WTC11 (cell line): ENCODE measurements at regions not wholly inside any gene's neighbourhood (a gene's known extent, or its start where the extent isn't known, plus 50 kb on each side); places are given as distances from the start of the nearest gene placed in this dataset.

Source experiments
- ATAC-seq: fragments of 200-7000 bp; cut with Tn5 transposase; 2 replicates; pipeline ENCODE4 v1.10.0; 2021; ENCODE audit warnings: mild to moderate bottlenecking, moderate library complexity
- CTCF ChIA-PET: fragments of 300-600 bp; sonication (Branson Sonifier 250); formaldehyde crosslinking; loops from one replicate; lab custom pipeline; 2021; ENCODE audit warnings: antibody characterized with exemption; lab: Charles Lee
- POLR2A ChIA-PET: fragments of 350-600 bp; sonication (Branson Sonifier 250); formaldehyde crosslinking; loops from one replicate; lab custom pipeline; 2021; ENCODE audit warnings: antibody characterized with exemption; lab: Charles Lee
- DNase-seq: peaks from one replicate; pipeline ENCODE4 v3.0.0; 2021; ENCODE audit warnings: low spot score
- H3K27ac Mint-ChIP-seq: 2 replicates; pipeline ENCODE4 v1.8.0; 2021; ENCODE audit warnings: mixed read lengths
- H3K27me3 Mint-ChIP-seq: 2 replicates; pipeline ENCODE4 v1.8.0; 2021; ENCODE audit warnings: low read depth, mild to moderate bottlenecking, moderate library complexity, mixed read lengths
- H3K36me3 Mint-ChIP-seq: 2 replicates; pipeline ENCODE4 v1.8.0; 2021; ENCODE audit warnings: mixed read lengths
- H3K4me1 Mint-ChIP-seq: 2 replicates; pipeline ENCODE4 v1.8.0; 2022; ENCODE audit warnings: mixed read lengths
- H3K4me3 Mint-ChIP-seq: 2 replicates; pipeline ENCODE4 v1.8.0; 2021; ENCODE audit warnings: mild to moderate bottlenecking, moderate library complexity, mixed read lengths
- H3K9me3 Mint-ChIP-seq: 2 replicates; pipeline ENCODE4 v1.8.0; 2021; ENCODE audit warnings: mixed read lengths
- ATF2 ChIP-seq: sonication (generic); formaldehyde crosslinking; IDR thresholded peaks from 2 replicates; pipeline ENCODE4 v1.8.1; 2022; ENCODE audit warnings: low read depth, missing genetic modification reagents, borderline replicate concordance
- ATF3 ChIP-seq: sonication (generic); formaldehyde crosslinking; conservative IDR thresholded peaks from 2 replicates; pipeline ENCODE4 v1.8.1; 2022; ENCODE audit warnings: mild to moderate bottlenecking, missing genetic modification reagents
- CREM ChIP-seq: sonication (generic); formaldehyde crosslinking; IDR thresholded peaks from 2 replicates; pipeline ENCODE4 v1.8.1; 2022; ENCODE audit warnings: mild to moderate bottlenecking, missing genetic modification reagents, moderate library complexity
- FOXP4 ChIP-seq: sonication (generic); formaldehyde crosslinking; IDR thresholded peaks from 2 replicates; pipeline ENCODE4 v1.8.0; 2022; ENCODE audit warnings: mild to moderate bottlenecking, missing genetic modification reagents
- HMGXB4 ChIP-seq: sonication (generic); formaldehyde crosslinking; IDR thresholded peaks from 2 replicates; pipeline ENCODE4 v1.8.1; 2023; ENCODE audit warnings: mild to moderate bottlenecking, moderate library complexity, missing genetic modification reagents
- JUN ChIP-seq: sonication (generic); formaldehyde crosslinking; IDR thresholded peaks from 2 replicates; pipeline ENCODE4 v1.8.0; 2023; ENCODE audit warnings: mild to moderate bottlenecking, missing genetic modification reagents
- MYBL2 ChIP-seq: sonication (generic); formaldehyde crosslinking; IDR thresholded peaks from 2 replicates; pipeline ENCODE4 v1.8.1; 2023; ENCODE audit warnings: mild to moderate bottlenecking, moderate library complexity, missing genetic modification reagents
- PRDM15 ChIP-seq: sonication (generic); formaldehyde crosslinking; IDR thresholded peaks from 2 replicates; pipeline ENCODE4 v1.8.0; 2022; ENCODE audit warnings: missing genetic modification reagents
- SOX15 ChIP-seq: fragments of 250-450 bp; sonication (Bioruptor Pico); IDR thresholded peaks from 2 replicates; pipeline ENCODE4 v1.9.0; 2021; ENCODE audit warnings: mild to moderate bottlenecking
- ZNF396 ChIP-seq: fragments of 250-450 bp; sonication (Bioruptor Pico); IDR thresholded peaks from 2 replicates; pipeline ENCODE4 v1.8.0; 2021; ENCODE audit warnings: mild to moderate bottlenecking, moderate library complexity, borderline replicate concordance
- ZNF416 ChIP-seq: fragments of 250-450 bp; sonication (Bioruptor Pico); IDR thresholded peaks from 2 replicates; pipeline ENCODE4 v1.9.0; 2021; ENCODE audit warnings: mild to moderate bottlenecking, inconsistent platforms

- H3K9me3 Mint-ChIP-seq: peaks cover 6% of the 10 kb centered on the region
Observed at GRCh38 chr20:58140787-58141425, 87.5 kb downstream of the ANKRD60 start.

GRCh38 chr20:58139849-58140786 lies 88.3 kb downstream of the ANKRD60 start:
- peaks cover 6% of the 10 kb centered on the region for H3K9me3 Mint-ChIP-seq
- no peak for DNase-seq
- ChIA-PET CTCF (no interaction called here), POLR2A (no interaction called here)
- no peaks in the 10 kb centered on the region for H3K36me3 Mint-ChIP-seq
- H3K4me3 Mint-ChIP-seq: no peak overlapping the region
- H3K27ac Mint-ChIP-seq: no peak overlapping the region
- H3K4me1 Mint-ChIP-seq: peaks cover 11% of the 10 kb centered on the region
- ATAC-seq: no peak
- peaks cover 4% of the 10 kb centered on the region for H3K27me3 Mint-ChIP-seq
- TF ChIP-seq ZNF396 (CRISPR knock-in tag) (no peak), PRDM15 (no peak), CREM (no peak), ZNF416 (no peak), FOXP4 (CRISPR knock-in tag) (no peak), JUN (no peak)

More at GRCh38 chr20:58140787-58141425, 87.5 kb downstream of the ANKRD60 start:
- Mint-ChIP-seq H3K27me3 (peaks cover 4% of the 10 kb centered on the region), H3K4me3 (no peak overlapping the region), H3K27ac (no peak overlapping the region), H3K4me1 (peaks cover 3% of the 10 kb centered on the region), H3K36me3 (no peaks in the 10 kb centered on the region)
- POLR2A ChIA-PET: no interaction called here
- no peak for ATAC-seq
- TF ChIP-seq JUN (no peak), ATF2 (CRISPR knock-in tag) (no peak), SOX15 (CRISPR knock-in tag) (no peak), ATF3 (CRISPR knock-in tag) (no peak), PRDM15 (no peak), HMGXB4 (CRISPR knock-in tag) (no peak), MYBL2 (CRISPR knock-in tag) (no peak)
- CTCF ChIA-PET: no interaction called here
- no peak for DNase-seq
